ENCODE measurements at regions not wholly inside any gene's neighbourhood (a gene's known extent, or its start where the extent isn't known, plus 50 kb on each side); places are given as distances from the start of the nearest gene placed in this dataset.

DNA sequence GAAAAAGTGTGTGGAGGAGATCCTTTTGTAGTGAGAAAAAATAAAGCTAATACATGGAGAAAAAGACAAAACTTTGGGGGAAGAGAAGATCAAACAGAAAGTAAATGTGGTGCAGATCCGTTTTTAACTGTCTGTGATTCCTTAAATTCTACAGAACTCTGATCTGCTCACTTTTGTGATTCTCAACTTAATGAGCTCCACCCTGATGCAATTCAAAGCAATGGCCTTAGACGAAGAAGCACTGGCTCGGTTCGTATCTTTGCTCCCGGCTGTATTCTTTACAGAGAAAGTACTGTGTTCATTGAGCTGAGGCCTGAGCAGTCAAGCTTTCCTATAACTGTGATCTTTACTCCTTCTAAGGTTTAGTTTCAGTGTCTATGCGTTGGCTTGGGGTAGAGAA, 453.4 kb downstream of the DMAC1 start:
- DNase-seq, result no peak
- Mint-ChIP-seq H3K9me3 (ENCODE audit: low read depth) (peaks cover 9% of the 10 kb centered on the region), H3K27me3 (peaks cover 14% of the 10 kb centered on the region), H3K36me3 (no peaks in the 10 kb centered on the region), H3K27ac (no peak overlapping the region), H3K4me3 (no peak overlapping the region), H3K4me1 (no peaks in the 10 kb centered on the region)
- CTCF ChIA-PET, result no interaction called here
- ATAC-seq, result no peak

- Mint-ChIP-seq H3K9me3 (ENCODE audit: low read depth) (no peaks in the 10 kb centered on the region), H3K4me3 (no peak overlapping the region), H3K4me1 (no peaks in the 10 kb centered on the region), H3K27ac (no peak overlapping the region), H3K36me3 (no peaks in the 10 kb centered on the region), H3K27me3 (peaks cover 27% of the 10 kb centered on the region)
- DNase-seq (no peak), ATAC-seq (no peak)
- CTCF ChIA-PET, result no interaction called here
These were observed 456.8 kb downstream of the DMAC1 start for GRCh38 chr9:7342736-7343135.

DNA sequence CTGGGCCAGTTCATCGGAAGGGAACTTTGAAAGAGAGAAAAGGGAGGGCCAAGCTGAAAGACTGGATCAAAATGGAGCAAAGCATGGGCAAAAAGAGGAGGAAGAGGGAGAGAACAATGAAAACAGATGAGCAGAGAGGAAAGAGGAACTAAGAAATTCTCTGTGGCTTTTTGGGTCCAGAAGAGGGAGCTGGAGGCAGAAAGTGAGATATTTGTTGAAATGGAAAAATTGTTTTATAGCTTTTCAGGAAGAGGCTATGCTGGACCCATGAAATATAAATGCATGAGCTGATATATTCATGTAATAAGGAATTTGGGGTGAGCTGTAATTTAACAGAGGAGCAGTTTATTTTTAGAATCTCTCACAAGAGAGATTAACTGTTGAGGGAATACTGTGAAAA, 457.3 kb downstream of the DMAC1 start:
- no peak for DNase-seq
- H3K4me1 Mint-ChIP-seq, result no peaks in the 10 kb centered on the region
- peaks cover 32% of the 10 kb centered on the region for H3K27me3 Mint-ChIP-seq
- H3K36me3 Mint-ChIP-seq, result no peaks in the 10 kb centered on the region
- H3K9me3 Mint-ChIP-seq (ENCODE audit: low read depth), result no peaks in the 10 kb centered on the region
- CTCF ChIA-PET, result no interaction called here
- H3K4me3 Mint-ChIP-seq, result no peak overlapping the region
- no peak overlapping the region for H3K27ac Mint-ChIP-seq
- no peak for ATAC-seq

DNA sequence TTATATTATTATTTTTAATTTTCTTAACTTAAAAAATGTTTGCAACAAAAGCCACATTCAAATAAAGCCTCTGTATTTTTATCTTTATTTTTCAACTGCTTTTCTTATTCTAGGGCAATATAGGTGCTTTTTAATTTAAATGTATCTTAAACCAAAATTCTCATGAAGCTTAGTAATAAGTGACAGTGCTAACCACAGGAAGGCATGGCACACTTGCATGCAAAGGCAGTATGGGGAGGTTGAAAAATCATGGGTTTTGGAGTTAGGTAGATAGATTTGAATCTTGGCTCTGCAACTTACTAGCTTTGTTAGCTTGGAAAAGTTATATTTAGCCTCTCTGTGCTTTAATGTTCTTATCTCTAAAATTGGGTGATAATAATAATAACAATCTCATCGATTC, 458.0 kb downstream of the DMAC1 start:
- H3K36me3 Mint-ChIP-seq, result no peaks in the 10 kb centered on the region
- CTCF ChIA-PET, result no interaction called here
- H3K27me3 Mint-ChIP-seq, result peaks cover 34% of the 10 kb centered on the region
- H3K4me3 Mint-ChIP-seq, result no peak overlapping the region
- no peaks in the 10 kb centered on the region for H3K9me3 Mint-ChIP-seq (ENCODE audit: low read depth)
- no peak for DNase-seq
- no peak overlapping the region for H3K27ac Mint-ChIP-seq
- no peaks in the 10 kb centered on the region for H3K4me1 Mint-ChIP-seq
- no peak for ATAC-seq

DNA sequence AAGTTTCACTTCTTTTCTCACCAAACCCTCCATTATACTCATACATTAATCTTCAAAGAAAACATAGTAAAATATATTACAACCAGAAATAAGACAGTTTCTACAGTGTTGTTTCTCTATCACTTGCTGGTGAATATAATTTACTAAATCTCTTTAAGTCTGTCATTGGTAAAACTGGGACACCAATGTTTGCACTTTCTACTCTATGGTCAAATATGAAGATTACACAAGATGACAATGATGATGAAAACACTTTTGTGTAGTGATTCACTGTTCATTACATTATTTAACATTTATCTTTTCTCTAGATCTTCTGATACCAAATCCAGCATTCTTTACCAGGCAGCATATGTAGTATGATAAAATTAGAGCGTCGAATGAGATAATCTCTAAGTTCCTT, 459.1 kb downstream of the DMAC1 start:
- H3K36me3 Mint-ChIP-seq, result no peaks in the 10 kb centered on the region
- H3K4me1 Mint-ChIP-seq, result no peaks in the 10 kb centered on the region
- peaks cover 30% of the 10 kb centered on the region for H3K27me3 Mint-ChIP-seq
- ATAC-seq, result no peak
- no peaks in the 10 kb centered on the region for H3K9me3 Mint-ChIP-seq (ENCODE audit: low read depth)
- CTCF ChIA-PET, result no interaction called here
- DNase-seq, result no peak
- H3K27ac Mint-ChIP-seq, result no peak overlapping the region
- H3K4me3 Mint-ChIP-seq, result no peak overlapping the region

DNA sequence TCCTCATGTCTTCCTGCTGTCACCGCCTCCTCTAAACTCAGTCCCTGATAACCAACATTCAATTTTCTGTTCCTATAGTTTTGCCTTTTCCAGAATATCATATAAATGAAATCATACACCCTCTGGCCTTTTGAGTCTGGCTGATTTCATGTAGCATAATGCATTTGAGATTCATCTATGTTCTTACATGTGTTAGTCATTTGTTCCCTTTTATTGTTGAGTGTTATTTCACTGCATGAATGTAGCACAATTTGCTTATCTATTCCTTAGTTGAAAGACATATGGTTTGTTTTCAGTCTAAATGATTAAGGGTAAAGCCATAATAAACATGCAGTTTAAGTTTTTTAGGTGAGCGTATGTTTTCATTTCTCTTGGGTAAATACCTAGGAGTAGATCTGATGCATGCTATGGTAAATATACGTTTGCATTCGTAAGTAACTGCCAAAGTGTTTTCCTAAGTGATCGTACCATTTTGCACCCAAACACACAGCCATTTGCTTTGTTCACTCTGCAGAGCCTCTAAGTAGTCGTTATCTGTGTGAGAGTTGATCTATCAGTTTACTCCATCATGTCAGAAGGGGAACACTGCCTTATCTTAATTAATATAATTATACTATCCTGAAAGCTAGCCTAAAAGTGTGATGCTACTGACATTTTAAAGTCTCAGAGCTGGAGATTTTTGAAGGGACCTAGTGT, 460.8 kb downstream of the DMAC1 start:
- no peak for ATAC-seq
- Mint-ChIP-seq H3K4me3 (no peak overlapping the region), H3K9me3 (ENCODE audit: low read depth) (no peaks in the 10 kb centered on the region), H3K27me3 (peaks cover 30% of the 10 kb centered on the region), H3K27ac (no peak overlapping the region), H3K4me1 (no peaks in the 10 kb centered on the region), H3K36me3 (no peaks in the 10 kb centered on the region)
- CTCF ChIA-PET, result no interaction called here
- DNase-seq, result no peak

- no peaks in the 10 kb centered on the region for H3K4me1 Mint-ChIP-seq
- CTCF ChIA-PET, result no interaction called here
- H3K27ac Mint-ChIP-seq, result no peak overlapping the region
- H3K36me3 Mint-ChIP-seq, result no peaks in the 10 kb centered on the region
- H3K4me3 Mint-ChIP-seq, result no peak overlapping the region
- no peaks in the 10 kb centered on the region for H3K9me3 Mint-ChIP-seq (ENCODE audit: low read depth)
- peaks cover 23% of the 10 kb centered on the region for H3K27me3 Mint-ChIP-seq
- DNase-seq (no peak), ATAC-seq (no peak)
These were observed 463.1 kb downstream of the DMAC1 start for GRCh38 chr9:7336356-7337065.

GRCh38 chr9:7333719-7334118, 465.9 kb downstream of the DMAC1 start:
- peaks cover 15% of the 10 kb centered on the region for H3K27me3 Mint-ChIP-seq
- CTCF ChIA-PET, result no interaction called here
- no peak overlapping the region for H3K27ac Mint-ChIP-seq
- no peaks in the 10 kb centered on the region for H3K9me3 Mint-ChIP-seq (ENCODE audit: low read depth)
- DNase-seq (no peak), ATAC-seq (no peak)
- no peaks in the 10 kb centered on the region for H3K36me3 Mint-ChIP-seq
- H3K4me1 Mint-ChIP-seq, result no peaks in the 10 kb centered on the region
- no peak overlapping the region for H3K4me3 Mint-ChIP-seq

DNA sequence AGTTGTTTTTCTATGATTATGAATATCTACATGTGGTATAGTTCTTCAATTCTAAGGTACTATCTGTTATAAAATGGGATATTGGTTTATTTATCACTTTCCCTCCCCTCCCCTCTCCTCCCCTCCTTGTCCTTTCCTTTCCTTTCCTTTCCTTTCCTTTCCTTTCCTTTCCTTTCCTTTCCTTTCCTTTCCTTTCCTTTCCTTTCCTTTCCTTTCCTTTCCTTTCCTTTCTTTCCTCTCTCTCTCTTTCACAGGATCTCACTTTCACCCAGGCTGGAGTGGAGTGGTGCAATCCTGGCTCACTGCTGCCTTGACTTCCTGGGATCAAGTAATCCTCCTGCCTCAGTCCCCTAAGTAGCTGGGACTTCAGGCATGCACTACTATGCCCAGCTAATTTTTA, 466.8 kb downstream of the DMAC1 start:
- H3K4me3 Mint-ChIP-seq, result no peak overlapping the region
- H3K27ac Mint-ChIP-seq, result no peak overlapping the region
- CTCF ChIA-PET, result no interaction called here
- no peaks in the 10 kb centered on the region for H3K9me3 Mint-ChIP-seq (ENCODE audit: low read depth)
- peaks cover 11% of the 10 kb centered on the region for H3K27me3 Mint-ChIP-seq
- ATAC-seq (no peak), DNase-seq (no peak)
- H3K36me3 Mint-ChIP-seq, result no peaks in the 10 kb centered on the region
- no peaks in the 10 kb centered on the region for H3K4me1 Mint-ChIP-seq

GRCh38 chr9:7328453-7328852, 471.1 kb downstream of the DMAC1 start:
- Mint-ChIP-seq H3K36me3 (no peaks in the 10 kb centered on the region), H3K4me3 (no peak overlapping the region), H3K27me3 (peaks cover 9% of the 10 kb centered on the region), H3K4me1 (no peaks in the 10 kb centered on the region), H3K9me3 (ENCODE audit: low read depth) (no peaks in the 10 kb centered on the region), H3K27ac (no peak overlapping the region)
- CTCF ChIA-PET, result no interaction called here
- ATAC-seq (no peak), DNase-seq (no peak)

DNA sequence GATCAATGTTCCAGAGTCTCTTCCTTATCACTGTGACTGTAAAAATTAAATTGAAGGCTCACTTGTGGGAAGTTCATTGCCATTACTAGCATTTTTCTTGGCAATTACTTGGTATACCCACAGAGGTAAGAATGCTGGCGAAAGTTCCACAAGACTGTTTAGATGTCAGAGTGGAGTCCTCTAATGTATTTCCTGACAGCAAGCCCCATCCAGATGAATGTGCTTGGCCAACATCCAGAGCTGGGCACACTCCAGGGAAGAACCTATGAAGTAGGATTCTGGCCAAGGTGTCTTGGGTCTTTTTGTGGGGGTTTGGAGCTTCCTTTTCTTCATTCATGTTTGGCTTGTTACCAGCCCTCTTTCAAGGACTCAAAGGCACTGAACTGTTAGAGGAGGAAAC, 473.6 kb downstream of the DMAC1 start:
- no peaks in the 10 kb centered on the region for H3K36me3 Mint-ChIP-seq
- H3K27me3 Mint-ChIP-seq, result peaks cover 13% of the 10 kb centered on the region
- DNase-seq (no peak), ATAC-seq (no peak)
- CTCF ChIA-PET, result no interaction called here
- no peak overlapping the region for H3K27ac Mint-ChIP-seq
- H3K4me1 Mint-ChIP-seq, result no peaks in the 10 kb centered on the region
- H3K9me3 Mint-ChIP-seq (ENCODE audit: low read depth), result no peaks in the 10 kb centered on the region
- no peak overlapping the region for H3K4me3 Mint-ChIP-seq

GRCh38 chr9:7324152-7324598, 475.4 kb downstream of the DMAC1 start:
- Mint-ChIP-seq H3K27me3 (peaks cover 13% of the 10 kb centered on the region), H3K4me3 (no peak overlapping the region), H3K9me3 (ENCODE audit: low read depth) (no peaks in the 10 kb centered on the region), H3K27ac (no peak overlapping the region), H3K36me3 (no peaks in the 10 kb centered on the region), H3K4me1 (no peaks in the 10 kb centered on the region)
- DNase-seq, result no peak
- CTCF ChIA-PET, result no interaction called here
- ATAC-seq, result no peak

DNA sequence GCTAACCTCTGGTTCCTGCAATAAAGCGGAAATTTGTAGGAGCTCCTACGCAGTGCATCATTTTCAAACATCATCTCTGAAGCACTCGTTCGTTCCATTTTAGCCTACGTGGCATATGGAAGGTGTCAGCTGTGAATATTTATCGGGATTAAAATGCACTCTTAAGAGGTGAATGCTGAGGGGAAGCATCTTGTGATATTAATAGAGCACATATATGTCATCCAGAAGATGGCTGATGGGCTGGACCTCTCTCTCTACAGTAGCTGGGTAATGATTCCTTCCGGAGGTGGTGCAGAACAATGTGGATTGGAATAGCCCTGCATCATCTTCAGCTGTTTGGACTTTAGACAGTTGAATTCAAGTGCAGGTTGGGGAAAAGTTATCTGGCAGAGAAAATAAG, 478.7 kb downstream of the DMAC1 start:
- Mint-ChIP-seq H3K9me3 (ENCODE audit: low read depth) (no peaks in the 10 kb centered on the region), H3K36me3 (no peaks in the 10 kb centered on the region), H3K27ac (no peak overlapping the region), H3K4me1 (no peaks in the 10 kb centered on the region), H3K27me3 (peaks cover 19% of the 10 kb centered on the region), H3K4me3 (no peak overlapping the region)
- CTCF ChIA-PET, result no interaction called here
- ATAC-seq (no peak), DNase-seq (no peak)

DNA sequence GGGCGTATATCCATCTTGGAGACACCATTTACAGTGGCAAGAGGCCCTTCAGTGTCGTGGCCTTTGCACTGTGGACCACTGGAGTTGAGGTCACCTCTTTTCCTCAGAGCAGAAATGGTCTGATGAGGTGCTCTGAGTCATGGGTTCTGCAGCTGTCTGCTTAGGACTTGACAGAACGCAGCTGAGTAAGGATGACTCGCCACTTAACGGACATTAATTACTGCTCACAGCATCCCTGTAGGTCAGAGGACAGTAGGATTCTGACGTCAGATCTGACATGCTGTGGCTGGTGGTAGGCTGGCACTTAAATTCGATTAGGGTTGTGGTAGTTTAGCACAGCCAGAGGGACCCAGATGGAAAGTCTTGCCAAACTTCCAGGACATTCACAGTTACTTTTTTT, 479.4 kb downstream of the DMAC1 start:
- no peak for ATAC-seq
- CTCF ChIA-PET, result no interaction called here
- no peak overlapping the region for H3K27ac Mint-ChIP-seq

More for the DNA sequence above, 479.4 kb downstream of the DMAC1 start:
- H3K4me1 Mint-ChIP-seq, result no peaks in the 10 kb centered on the region
- H3K4me3 Mint-ChIP-seq, result no peak overlapping the region
- DNase-seq, result no peak
- no peaks in the 10 kb centered on the region for H3K36me3 Mint-ChIP-seq
- H3K9me3 Mint-ChIP-seq (ENCODE audit: low read depth), result peaks cover 3% of the 10 kb centered on the region
- H3K27me3 Mint-ChIP-seq, result peaks cover 16% of the 10 kb centered on the region

Measured in activated CD8-positive, alpha-beta memory T cell treated with anti-CD3 and anti-CD28 coated beads, Interleukin-2, amount 10 ng/mL, durations not matched to agents 7 days and 5 days (primary cell).